ENCODE measurements at regions not wholly inside any gene's neighbourhood (a gene's known extent, or its start where the extent isn't known, plus 50 kb on each side); places are given as distances from the start of the nearest gene placed in this dataset.

- Mint-ChIP-seq H3K4me3 (ENCODE audit: low read depth) (no peak overlapping the region), H3K36me3 (ENCODE audit: low read depth) (no peaks in the 10 kb centered on the region), H3K9me3 (no peaks in the 10 kb centered on the region), H3K4me1 (ENCODE audit: low read depth) (no peaks in the 10 kb centered on the region), H3K27ac (no peak overlapping the region), H3K27me3 (ENCODE audit: low read depth) (peaks cover 1% of the 10 kb centered on the region)
- no peak for DNase-seq (ENCODE audit: low spot score)
- intact Hi-C loops (cut with micrococcal nuclease): no loop called here
Observed at GRCh38 chr2:45072862-45073237, 63.6 kb upstream of the SIX2 start.

GRCh38 chr2:45072064-45072861 is 63.0 kb upstream of the SIX2 start:
- Mint-ChIP-seq H3K9me3 (no peaks in the 10 kb centered on the region), H3K4me1 (ENCODE audit: low read depth) (no peaks in the 10 kb centered on the region), H3K4me3 (ENCODE audit: low read depth) (no peak overlapping the region), H3K27me3 (ENCODE audit: low read depth) (peaks cover 1% of the 10 kb centered on the region), H3K36me3 (ENCODE audit: low read depth) (no peaks in the 10 kb centered on the region), H3K27ac (no peak overlapping the region)
- DNase-seq (ENCODE audit: low spot score): no peak
- intact Hi-C loops (cut with micrococcal nuclease): no loop called here

- peaks cover 1% of the 10 kb centered on the region for H3K27me3 Mint-ChIP-seq (ENCODE audit: low read depth)
- no peak overlapping the region for H3K27ac Mint-ChIP-seq
- DNase-seq (ENCODE audit: low spot score): no peak
- no peaks in the 10 kb centered on the region for H3K36me3 Mint-ChIP-seq (ENCODE audit: low read depth)
- H3K4me1 Mint-ChIP-seq (ENCODE audit: low read depth): no peaks in the 10 kb centered on the region
- H3K4me3 Mint-ChIP-seq (ENCODE audit: low read depth): no peak overlapping the region
- H3K9me3 Mint-ChIP-seq: no peaks in the 10 kb centered on the region
- intact Hi-C loops (cut with micrococcal nuclease): no loop called here
Observed at GRCh38 chr2:45070113-45070652, 60.9 kb upstream of the SIX2 start.

GRCh38 chr2:45069684-45070083 is 60.4 kb upstream of the SIX2 start:
- Mint-ChIP-seq H3K4me1 (ENCODE audit: low read depth) (no peaks in the 10 kb centered on the region), H3K27ac (no peak overlapping the region), H3K4me3 (ENCODE audit: low read depth) (no peak overlapping the region), H3K9me3 (no peaks in the 10 kb centered on the region), H3K36me3 (ENCODE audit: low read depth) (no peaks in the 10 kb centered on the region), H3K27me3 (ENCODE audit: low read depth) (peaks cover 1% of the 10 kb centered on the region)
- no peak for DNase-seq (ENCODE audit: low spot score)
- intact Hi-C loops (cut with micrococcal nuclease): no loop called here

GRCh38 chr2:45068571-45069140 is 59.4 kb upstream of the SIX2 start:
- intact Hi-C loops (cut with micrococcal nuclease): no loop called here

GRCh38 chr2:45067859-45068570 is 58.8 kb upstream of the SIX2 start:
- intact Hi-C loops (cut with micrococcal nuclease): no loop called here
- H3K27ac Mint-ChIP-seq: no peak overlapping the region
- no peak overlapping the region for H3K4me3 Mint-ChIP-seq (ENCODE audit: low read depth)
- no peak for DNase-seq (ENCODE audit: low spot score)
- H3K36me3 Mint-ChIP-seq (ENCODE audit: low read depth): no peaks in the 10 kb centered on the region
- H3K27me3 Mint-ChIP-seq (ENCODE audit: low read depth): peaks cover 1% of the 10 kb centered on the region
- no peaks in the 10 kb centered on the region for H3K4me1 Mint-ChIP-seq (ENCODE audit: low read depth)
- no peaks in the 10 kb centered on the region for H3K9me3 Mint-ChIP-seq

More at GRCh38 chr2:45068571-45069140, 59.4 kb upstream of the SIX2 start:
- H3K4me3 Mint-ChIP-seq (ENCODE audit: low read depth): no peak overlapping the region
- H3K27ac Mint-ChIP-seq: no peak overlapping the region
- DNase-seq (ENCODE audit: low spot score): no peak
- H3K36me3 Mint-ChIP-seq (ENCODE audit: low read depth): no peaks in the 10 kb centered on the region
- no peaks in the 10 kb centered on the region for H3K9me3 Mint-ChIP-seq
- H3K27me3 Mint-ChIP-seq (ENCODE audit: low read depth): peaks cover 1% of the 10 kb centered on the region
- no peaks in the 10 kb centered on the region for H3K4me1 Mint-ChIP-seq (ENCODE audit: low read depth)

Measured in activated T-helper 2 cell treated with anti-CD3 and anti-CD28 coated beads, Interferon-gamma antibody, Interleukin-2, Interleukin-4, amounts not matched to agents 10 μg/mL and 5 μg/mL and 100 μg/mL, durations not matched to agents 14 hours and 24 hours and 36 hours (primary cell).